Endometrial microvascular endothelial cells (primary cell): ENCODE measurements at regions not wholly inside any gene's neighbourhood (a gene's known extent, or its start where the extent isn't known, plus 50 kb on each side); places are given as distances from the start of the nearest gene placed in this dataset.
"Not testable (repeated sequence)": the region's sequence is repeated elsewhere in the genome, so short reads cannot be mapped to it uniquely, and the experiment has no call there.

Source experiments
- in situ Hi-C: cut with HindIII; loops from 2 replicates; pipeline ENCODE4 v1.10.0; 2017; ENCODE audit warnings: low sequenced_read_pairs, low pct_unique_long_range_greater_than_20kb; ENCODE audit errors: inconsistent ontology term

DNA sequence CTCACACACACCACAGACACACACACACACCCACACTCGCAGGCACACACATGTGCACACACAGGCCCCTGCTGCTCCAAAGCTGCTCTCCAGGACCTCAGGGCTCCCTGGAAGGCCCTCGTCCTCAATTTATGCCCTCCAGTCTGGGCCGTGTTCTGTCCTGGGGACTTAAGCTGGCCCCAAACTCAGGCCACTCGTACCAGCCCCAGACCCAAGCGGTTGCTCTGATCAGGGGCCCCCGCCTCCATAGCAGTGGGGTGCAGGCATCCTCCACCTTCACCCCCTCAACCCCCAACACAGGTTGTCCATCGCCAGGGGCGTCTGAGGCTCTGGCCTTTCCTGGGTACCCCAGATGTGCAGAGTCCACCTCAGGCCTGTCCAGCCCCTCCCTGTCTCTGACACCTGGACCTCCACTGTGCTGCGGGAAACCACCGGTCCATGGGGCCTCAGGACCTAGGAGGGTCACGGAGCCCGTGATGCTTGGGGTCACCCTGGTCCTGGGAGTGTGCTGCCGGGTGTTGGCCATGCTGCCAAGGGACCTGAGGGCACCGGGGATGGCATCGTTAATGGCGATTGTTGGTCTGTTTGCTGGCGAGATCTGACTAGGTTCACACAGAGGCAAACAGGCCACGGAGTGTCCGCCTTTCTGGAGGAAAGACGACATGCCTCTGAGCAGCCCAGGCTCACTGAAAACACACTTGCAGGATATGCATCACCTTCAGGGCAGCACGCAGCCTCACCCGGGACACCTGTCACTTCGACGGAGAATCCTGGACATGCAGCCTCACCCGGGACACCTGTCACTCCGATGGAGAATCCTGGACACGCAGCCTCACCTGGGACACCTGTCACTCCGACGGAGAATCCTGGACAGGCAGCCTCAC lies 155.6 kb downstream of the NDUFA10 start:
- in situ Hi-C loops, result no loop called here

DNA sequence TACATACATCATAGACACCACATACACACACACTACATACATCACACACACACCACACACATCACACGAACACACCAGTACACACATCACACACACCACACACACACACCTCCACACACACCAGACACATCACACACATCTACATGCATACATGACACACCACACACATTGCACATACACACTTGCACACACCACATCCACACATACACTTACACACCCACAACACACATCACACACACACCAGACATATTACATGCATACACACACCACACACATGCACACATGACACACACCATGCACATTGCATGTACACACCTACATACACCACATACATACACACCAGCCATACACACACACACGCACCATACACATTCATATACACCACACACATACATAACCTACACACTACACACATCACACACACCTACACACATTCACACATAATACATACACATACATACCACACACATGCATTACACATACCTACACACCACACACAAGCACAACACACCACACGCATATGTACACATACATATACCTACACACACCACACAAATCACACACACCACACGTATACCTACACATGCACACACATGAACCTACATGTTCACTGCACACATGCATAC lies 156.5 kb downstream of the NDUFA10 start:
- in situ Hi-C loops, result no loop called here

DNA sequence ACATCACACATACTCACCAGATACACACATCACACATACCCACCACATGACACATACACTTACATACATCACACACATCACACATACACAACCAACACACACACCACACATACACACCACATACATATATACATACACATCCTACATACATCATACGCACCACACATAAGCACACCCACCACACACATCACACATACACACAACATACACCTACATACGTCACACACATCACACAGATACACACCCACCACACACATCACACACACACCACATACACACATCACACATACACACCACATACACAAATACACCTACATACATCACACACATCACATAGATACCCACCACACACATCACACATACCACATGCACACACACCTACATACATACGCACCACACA lies 158.4 kb downstream of the NDUFA10 start:
- in situ Hi-C loops, result no loop called here

DNA sequence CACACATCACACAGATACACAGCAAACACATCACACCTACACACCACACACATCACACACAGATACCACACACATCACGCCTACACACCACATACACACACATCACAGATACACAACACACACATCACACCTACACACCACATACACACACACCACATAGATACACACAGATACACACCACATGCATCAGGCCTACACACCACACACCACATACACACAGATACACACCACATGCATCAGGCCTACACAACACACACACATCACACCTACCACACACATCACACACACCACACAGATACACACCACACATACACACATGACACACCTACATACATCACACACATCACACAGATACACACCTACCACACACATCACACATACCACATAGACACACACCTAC lies 158.8 kb downstream of the NDUFA10 start:
- in situ Hi-C loops, result no loop called here

DNA sequence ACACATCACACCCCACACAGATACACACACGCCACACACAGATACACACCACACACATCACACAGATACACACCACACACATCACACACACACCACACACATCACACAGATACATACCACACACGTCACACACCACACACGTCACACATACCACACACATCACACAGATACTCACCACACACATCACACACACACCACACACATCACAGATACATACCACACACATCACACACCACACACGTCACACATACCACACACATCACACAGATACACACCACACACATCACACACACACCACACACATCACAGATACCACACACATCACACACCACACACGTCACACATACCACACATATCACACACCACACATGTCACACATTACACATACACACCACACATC lies 159.3 kb downstream of the NDUFA10 start:
- in situ Hi-C loops, result not testable (repeated sequence)

DNA sequence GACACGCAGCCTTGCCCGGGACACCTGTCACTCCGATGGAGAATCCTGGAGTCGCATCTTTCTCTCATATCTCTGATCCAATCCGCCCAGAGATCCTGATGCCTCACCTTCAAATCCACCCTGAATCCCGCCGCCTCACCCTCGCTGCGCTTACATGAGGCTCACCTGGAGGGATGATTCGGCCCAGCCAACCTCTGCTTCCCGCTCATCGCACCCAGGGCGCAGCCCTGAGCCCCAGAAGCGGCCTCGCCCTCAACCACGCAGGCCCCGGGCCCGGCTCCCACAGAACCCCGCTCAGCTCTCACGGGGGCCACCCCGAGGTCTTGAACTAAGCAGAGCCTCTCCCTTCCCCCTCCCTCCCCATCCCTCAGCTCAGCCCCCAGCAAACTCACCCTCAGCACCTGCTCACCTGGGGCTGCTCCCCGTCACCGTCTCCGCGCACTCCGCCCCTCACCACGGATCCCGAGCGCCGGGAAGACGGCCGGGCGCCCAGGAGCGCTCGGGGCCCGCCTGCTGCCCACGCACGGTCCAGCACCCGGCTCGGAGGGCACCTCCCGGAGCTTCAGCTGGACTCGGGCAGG lies 160.0 kb downstream of the NDUFA10 start:
- in situ Hi-C loops, result no loop called here

DNA sequence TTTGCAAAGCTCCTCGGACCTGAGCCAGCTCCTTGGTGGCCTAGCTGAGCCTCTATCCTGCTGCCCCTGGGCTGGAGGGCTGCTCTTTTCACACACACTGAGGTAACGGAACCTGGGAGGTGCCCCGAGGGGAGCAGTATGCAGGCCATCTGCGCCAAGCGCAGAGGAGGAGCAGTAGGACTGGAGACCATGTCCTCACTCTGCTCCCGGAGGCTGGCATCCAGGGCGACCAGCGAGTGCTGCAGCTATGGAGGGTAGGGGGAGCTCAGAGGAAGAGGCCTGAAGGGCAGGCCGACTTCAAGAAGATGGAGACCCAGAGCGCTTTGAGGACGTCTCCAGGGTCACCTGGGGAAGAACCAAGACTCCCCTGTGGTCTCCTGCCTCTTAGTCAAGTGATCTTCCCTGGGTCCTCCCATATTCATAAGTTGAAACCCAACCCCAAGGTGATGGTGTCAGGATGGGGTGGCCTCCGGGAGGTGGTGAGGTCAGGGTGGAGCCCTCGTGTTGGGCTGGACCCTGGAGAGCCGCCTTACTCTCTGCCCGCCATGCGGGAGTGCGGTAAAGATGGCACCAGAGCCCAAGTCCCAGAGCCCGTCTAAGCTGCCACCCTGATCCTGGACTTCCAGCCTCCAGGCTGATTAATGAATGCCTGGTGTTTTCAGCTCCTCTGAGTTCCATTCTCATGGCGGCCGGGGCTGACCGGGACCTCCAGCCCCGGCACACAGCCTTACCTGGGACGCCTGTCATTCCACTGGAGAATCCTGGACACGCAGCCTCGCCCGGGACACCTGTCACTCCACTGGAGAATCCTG lies 160.7 kb downstream of the NDUFA10 start:
- in situ Hi-C loops, result no loop called here

DNA sequence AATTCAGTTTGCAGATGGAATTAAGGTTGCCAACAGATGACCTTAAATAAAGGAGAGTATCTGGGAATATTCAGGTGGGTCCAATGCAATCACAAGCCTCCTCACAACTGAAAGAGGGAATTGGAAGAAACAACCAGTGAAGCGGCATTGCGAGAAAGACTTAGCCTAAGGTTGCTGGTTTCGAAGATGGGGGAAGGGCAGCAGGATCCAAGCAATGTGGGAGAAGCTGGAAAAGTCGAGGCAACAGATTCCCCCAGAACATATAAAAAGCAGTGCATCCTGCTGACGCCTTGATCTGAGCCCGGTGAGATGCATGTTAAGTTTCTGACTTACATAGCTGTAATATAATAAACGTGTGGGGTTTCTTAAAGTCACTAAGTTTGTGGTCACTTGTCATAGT lies 162.5 kb downstream of the NDUFA10 start:
- in situ Hi-C loops, result no loop called here

DNA sequence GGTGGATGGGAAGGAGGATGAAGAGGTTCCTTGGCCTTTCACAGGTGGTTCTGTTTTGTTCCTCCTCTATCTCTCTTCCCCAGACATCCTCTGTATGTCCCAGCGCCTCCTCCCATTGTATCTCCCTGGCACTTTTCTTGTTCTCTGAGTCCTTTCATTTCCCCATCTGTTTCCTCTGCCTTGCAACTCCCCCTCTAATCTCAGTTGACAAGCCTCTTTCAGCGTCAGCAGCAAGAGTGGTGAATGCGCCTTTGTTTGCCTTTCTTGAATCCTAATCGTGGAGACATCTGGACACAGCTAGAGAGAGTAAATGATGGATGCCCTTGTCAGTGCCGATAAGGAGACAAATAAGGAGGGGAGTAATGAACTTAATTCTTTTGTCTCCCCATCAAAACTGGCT lies 167.0 kb downstream of the NDUFA10 start:
- in situ Hi-C loops, result no loop called here

DNA sequence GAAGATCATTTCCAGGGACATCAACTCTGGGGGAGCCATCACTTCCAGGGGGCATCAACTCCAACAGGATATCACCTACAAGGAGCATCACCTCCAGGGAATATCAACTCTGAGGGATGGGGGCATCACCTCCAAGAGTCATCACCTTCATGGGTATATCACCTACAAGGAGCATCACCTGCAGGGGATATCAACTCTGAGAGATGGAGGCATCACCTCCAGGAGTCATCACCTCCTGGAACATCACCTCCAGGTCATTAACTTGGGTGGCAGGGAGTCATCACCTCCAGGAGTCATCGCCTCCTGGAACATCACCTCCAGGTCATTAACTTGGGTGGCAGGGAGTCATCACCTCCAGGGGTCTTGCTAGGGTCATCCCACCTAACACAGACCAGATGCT lies 167.6 kb downstream of the NDUFA10 start:
- in situ Hi-C loops, result no loop called here

DNA sequence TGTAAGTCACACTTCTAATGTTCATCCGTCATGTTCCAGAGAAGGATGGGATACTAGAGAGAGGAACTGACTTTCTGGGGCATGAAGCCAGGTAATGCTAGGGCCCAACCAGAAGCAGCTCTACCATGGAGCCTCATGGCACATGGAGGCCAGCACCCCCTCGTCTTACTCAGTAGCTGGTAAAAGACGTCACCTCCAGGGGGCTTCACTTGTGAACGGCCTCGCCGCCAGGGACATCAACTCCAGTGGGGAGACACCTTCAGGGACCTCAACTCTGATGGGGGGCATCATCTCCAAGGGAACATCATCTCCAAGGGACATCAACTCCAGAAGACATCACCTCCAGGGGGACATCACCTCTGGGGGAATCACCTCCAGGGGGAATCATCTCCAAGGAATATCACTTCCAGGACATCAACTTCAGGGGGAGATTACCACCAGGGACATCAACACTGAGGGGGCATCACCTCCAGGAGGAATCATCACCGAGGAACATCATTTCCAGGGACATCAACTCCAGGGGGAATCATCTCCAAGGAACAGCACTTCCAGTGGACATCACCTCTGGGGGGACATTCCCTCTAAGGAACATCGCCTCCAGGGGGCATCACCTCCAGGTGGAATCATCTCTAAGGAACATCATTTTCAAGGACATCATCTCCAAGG lies 168.4 kb downstream of the NDUFA10 start:
- in situ Hi-C loops, result no loop called here

DNA sequence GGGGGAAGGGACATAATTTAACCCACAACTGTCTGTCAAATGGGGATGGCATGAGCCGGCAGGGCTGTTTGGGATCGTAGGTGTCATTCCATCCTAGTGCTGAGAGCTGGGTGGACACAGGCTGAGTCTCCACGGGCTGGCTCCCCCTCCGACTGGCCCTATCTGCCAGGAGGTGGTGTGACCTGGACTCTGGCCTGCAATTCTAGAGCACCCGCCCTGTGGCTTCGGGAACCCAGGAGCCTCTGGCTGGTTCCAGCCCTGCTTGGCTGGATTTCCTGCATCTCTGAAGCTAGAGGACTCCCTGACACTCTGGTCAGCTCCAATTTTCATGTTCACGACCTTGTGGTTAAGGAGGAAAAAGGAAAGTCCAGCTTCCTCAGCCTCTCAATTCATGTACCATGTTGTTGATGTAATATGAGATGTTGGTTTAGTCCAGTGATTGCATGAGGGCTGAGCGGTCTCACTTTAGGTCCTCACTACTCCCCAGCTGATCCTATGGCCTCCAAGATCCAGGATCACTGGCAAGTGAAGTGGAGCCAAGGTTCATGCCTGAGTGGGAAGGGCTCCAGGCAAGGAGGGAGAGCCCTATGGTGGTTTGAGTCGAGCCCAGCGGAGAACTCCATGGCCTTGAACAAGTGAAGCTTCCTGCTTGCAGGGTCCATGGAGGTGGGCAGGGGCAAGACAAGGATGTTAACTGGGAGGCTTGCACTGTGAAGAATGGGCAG lies 169.1 kb downstream of the NDUFA10 start:
- in situ Hi-C loops, result no loop called here

DNA sequence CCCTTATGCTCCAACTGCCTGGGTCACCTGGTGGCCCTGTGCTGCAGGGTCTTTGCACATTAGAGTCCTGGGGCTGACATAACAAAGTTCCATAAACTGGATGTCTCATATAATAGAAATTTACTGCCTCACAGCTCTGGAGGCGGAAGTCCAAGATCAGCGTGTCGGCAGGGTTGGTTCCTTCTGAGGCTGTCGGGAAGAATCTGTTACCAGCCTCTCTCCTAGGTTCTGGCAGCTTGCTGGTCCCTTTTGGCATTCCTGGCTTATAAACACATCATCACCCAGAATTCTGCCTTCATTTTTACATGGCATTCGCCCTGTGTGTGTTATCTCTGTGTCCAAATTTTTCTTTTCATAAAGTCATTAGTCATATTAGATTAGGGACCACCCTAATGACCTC lies 170.5 kb downstream of the NDUFA10 start:
- in situ Hi-C loops, result no loop called here

DNA sequence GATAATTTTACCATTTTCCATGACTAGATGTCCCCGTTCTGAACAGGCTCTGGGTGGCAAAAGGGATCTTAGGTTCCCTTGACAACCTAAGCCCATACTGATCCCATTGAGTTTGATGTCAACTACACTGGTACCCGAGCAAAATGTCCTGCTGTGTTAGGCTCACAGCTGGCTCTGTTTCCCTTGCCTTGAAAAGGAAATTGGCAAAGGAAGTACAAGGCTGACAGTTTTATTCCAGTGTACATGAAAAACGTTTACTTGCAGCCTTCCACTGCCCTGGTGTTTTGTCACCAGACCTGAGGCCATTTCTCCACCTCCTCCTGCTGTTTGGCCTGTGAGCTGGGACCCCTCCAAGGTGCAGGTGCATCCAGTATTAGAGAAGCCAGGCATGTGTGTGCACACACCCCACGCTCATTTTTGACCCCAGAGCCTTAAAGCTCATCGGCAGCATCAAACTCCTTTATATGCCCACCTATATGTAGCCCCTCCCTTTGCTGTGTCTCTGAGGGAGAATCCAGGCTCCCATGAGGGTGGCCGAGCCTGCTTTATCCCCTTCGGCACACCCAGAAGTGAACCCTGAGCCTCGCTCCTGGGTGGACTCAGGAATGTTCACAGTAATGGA lies 171.3 kb downstream of the NDUFA10 start:
- in situ Hi-C loops, result no loop called here

DNA sequence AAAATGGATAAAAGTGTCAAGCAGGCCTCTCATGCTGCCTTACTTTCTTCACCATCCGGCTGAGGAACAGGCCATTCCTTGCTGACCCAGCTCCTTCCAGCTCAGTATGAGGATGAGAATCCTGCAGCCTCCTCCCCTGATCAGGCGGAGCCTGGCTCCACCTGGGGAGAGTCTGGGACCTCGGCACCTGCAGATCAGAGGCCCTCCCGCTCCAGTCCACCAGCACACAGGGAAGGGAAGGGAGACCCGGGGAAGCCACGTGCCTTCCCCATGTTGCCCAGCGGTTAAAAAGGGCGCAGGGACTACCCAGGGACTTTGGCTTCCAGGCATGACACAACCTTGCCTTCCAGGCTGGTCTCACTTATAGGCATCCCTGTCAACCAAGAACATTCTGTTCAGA lies 172.0 kb downstream of the NDUFA10 start:
- in situ Hi-C loops, result no loop called here

DNA sequence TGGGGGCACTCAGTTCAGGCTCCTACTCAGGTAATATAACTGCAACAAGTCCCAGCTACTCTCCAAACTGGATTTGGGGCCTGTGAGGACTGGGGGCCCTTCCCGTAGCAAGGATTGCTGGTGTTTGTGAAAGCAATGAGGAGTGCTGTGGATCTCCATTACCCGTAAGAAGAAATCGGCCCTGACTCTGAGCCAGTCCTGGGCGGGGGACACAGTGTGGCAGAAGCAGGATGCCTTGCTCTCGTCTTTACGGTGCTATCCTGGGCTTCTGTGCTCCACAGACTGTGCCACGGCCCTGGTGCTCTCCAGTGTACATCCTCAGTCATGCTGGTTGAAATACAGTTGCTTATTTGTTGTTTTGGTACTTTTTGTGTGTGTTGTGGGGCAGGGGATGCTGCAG lies 172.9 kb downstream of the NDUFA10 start:
- in situ Hi-C loops, result no loop called here

DNA sequence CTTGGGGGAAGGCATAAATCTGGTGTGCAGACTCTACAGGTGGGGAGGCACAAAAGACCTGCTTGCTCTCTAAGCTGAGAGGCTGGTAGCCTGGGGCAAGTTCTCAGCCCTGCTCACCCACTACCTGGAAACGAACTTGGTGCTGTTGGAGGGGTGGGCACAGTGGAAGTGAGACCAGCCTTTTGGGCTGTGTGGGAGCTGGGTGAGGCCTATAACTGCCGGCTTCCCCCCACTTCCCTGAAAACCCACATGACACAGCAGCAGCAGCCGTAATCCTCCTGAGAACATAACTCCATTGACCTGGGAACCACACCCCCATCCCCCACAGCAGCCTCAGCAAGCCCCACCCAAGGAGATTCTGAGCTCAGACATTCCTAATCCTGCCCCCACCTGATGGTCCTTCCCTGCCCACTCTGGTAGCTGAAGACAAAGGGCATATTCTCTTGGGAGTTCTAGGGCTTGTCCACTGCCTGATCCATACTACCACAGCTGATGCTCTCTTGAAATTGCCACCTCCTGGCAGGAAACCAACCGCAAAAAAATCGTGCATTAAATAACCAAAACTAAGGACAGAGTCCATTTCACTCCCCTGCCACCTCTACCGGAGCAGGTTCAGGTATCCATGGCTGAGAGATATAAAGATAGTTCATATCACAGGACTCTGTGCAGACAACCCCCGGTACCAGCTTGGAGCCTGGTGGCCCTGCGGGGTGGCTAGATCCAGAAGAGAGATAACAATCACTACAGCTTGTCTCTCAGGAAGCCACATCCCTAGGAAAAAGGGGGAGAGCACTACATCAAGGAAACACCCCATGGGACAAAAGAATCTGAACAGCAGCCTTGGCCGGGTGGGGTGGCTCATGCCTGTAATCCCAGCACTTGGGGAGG lies 178.1 kb downstream of the NDUFA10 start:
- in situ Hi-C loops, result no loop called here
